ENCODE measurements at regions not wholly inside any gene's neighbourhood (a gene's known extent, or its start where the extent isn't known, plus 50 kb on each side); places are given as distances from the start of the nearest gene placed in this dataset.

GRCh38 chr9:26034786-26035185 is 356.5 kb upstream of the TUSC1 start:
- DNase-seq (ENCODE audit: extremely low read depth, low read depth), result no peak
- no peak for TF ChIP-seq CTCF (IDR thresholded peaks at IDR 0.05; ENCODE audit: low read depth, low read length, missing control alignments)
- H3K4me3 ChIP-seq (replicated peaks; ENCODE audit: low read depth, low read length), result no peak overlapping the region

- no peak for TF ChIP-seq CTCF (IDR thresholded peaks at IDR 0.05; ENCODE audit: low read depth, low read length, missing control alignments)
- no peak for DNase-seq (ENCODE audit: extremely low read depth, low read depth)
- no peak overlapping the region for H3K4me3 ChIP-seq (replicated peaks; ENCODE audit: low read depth, low read length)
Measured at GRCh38 chr9:26033336-26033735, 355.1 kb upstream of the TUSC1 start.

GRCh38 chr9:26026423-26027100 is 348.3 kb upstream of the TUSC1 start:
- no peak overlapping the region for H3K4me3 ChIP-seq (replicated peaks; ENCODE audit: low read depth, low read length)
- no peak for TF ChIP-seq CTCF (IDR thresholded peaks at IDR 0.05; ENCODE audit: low read depth, low read length, missing control alignments)
- DNase-seq (ENCODE audit: extremely low read depth, low read depth), result no peak

GRCh38 chr9:26013199-26013598 is 335.0 kb upstream of the TUSC1 start:
- DNase-seq (ENCODE audit: extremely low read depth, low read depth), result no peak
- no peak for TF ChIP-seq CTCF (IDR thresholded peaks at IDR 0.05; ENCODE audit: low read depth, low read length, missing control alignments)
- no peak overlapping the region for H3K4me3 ChIP-seq (replicated peaks; ENCODE audit: low read depth, low read length)

GRCh38 chr9:26012797-26013196 is 334.6 kb upstream of the TUSC1 start:
- no peak for DNase-seq (ENCODE audit: extremely low read depth, low read depth)

GRCh38 chr9:25994605-25995004 is 316.4 kb upstream of the TUSC1 start:
- no peak overlapping the region for H3K4me3 ChIP-seq (replicated peaks; ENCODE audit: low read depth, low read length)
- no peak for DNase-seq (ENCODE audit: extremely low read depth, low read depth)
- TF ChIP-seq CTCF (IDR thresholded peaks at IDR 0.05; ENCODE audit: low read depth, low read length, missing control alignments), result no peak

More at GRCh38 chr9:26012797-26013196, 334.6 kb upstream of the TUSC1 start:
- TF ChIP-seq CTCF (IDR thresholded peaks at IDR 0.05; ENCODE audit: low read depth, low read length, missing control alignments), result no peak
- H3K4me3 ChIP-seq (replicated peaks; ENCODE audit: low read depth, low read length), result no peak overlapping the region

- no peak for TF ChIP-seq CTCF (IDR thresholded peaks at IDR 0.05; ENCODE audit: low read depth, low read length, missing control alignments)
- H3K4me3 ChIP-seq (replicated peaks; ENCODE audit: low read depth, low read length), result no peak overlapping the region
- DNase-seq (ENCODE audit: extremely low read depth, low read depth), result no peak
Measured at GRCh38 chr9:25990376-25990775, 312.1 kb upstream of the TUSC1 start.

All from HFF-Myc (cell line).